Dendritic cell treated with granulocyte-macrophage colony-stimulating factor and Interleukin-4, amounts not matched to agents 40 ng/mL and 50 ng/mL, for 4 days (primary cell): ENCODE measurements at regions not wholly inside any gene's neighbourhood (a gene's known extent, or its start where the extent isn't known, plus 50 kb on each side); places are given as distances from the start of the nearest gene placed in this dataset.
"Not testable (repeated sequence)": the region's sequence is repeated elsewhere in the genome, so short reads cannot be mapped to it uniquely, and the experiment has no call there.

ENCODE experiments used
- H3K27ac Mint-ChIP-seq: one replicate; pipeline ENCODE4 v1.8.0; 2022; ENCODE audit warnings: mild to moderate bottlenecking, mixed read lengths
- H3K27me3 Mint-ChIP-seq: one replicate; pipeline ENCODE4 v1.8.0; 2022; ENCODE audit warnings: mild to moderate bottlenecking, mixed read lengths
- H3K36me3 Mint-ChIP-seq: one replicate; pipeline ENCODE4 v1.8.0; 2022; ENCODE audit warnings: low read depth, mixed read lengths
- H3K4me1 Mint-ChIP-seq: one replicate; pipeline ENCODE4 v1.8.0; 2022; ENCODE audit warnings: low read depth, mixed read lengths
- H3K4me3 Mint-ChIP-seq: one replicate; pipeline ENCODE4 v1.8.0; 2022; ENCODE audit warnings: mild to moderate bottlenecking, moderate library complexity, mixed read lengths
- H3K9me3 Mint-ChIP-seq: one replicate; pipeline ENCODE4 v1.8.0; 2022; ENCODE audit warnings: mixed read lengths
- intact Hi-C: fragments of 100-400 bp; cut with micrococcal nuclease; formaldehyde crosslinking; loops from one replicate; pipeline ENCODE4 v1.15.0; 2022

DNA sequence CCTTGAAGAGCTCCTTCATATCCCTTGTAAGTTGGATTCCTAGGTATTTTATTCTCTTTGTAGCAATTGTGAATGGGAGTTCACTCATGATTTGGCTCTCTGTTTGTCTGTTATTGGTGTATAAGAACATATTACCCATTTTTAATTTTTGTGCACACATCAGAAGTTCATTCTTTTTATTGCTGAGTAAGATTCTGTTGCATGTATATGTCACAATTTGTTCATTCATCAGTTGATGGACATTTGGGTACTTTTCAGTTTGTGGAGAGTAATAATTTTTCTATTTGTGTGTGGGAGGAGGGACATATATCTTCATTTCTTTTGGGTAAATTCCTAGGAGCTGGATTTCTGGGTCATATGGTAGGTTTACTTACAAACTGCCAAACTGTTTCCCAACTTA is 125.9 kb downstream of the TANC2 start:
- intact Hi-C loops, H3K27me3 Mint-ChIP-seq, H3K9me3 Mint-ChIP-seq, H3K4me3 Mint-ChIP-seq, H3K36me3 Mint-ChIP-seq, H3K27ac Mint-ChIP-seq, H3K4me1 Mint-ChIP-seq: not testable (repeated sequence)

DNA sequence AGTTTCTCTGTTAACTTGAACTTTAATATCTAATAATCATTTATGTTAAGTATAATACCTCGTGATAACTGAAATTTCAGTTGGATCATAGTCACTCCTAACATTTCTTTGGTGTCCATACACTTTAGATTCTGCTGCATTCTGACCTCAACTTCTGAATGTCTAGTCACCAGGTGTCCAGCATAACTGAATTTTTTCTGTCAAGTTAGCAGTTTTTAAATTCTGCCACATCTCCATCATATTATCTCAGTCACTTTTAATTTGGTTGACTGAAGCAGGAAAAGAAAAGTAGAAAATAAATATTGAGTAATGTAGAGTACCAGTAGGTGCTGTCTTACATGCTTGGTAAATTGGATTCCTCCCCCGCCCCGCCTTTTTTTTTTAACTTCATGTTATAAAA is 128.6 kb downstream of the TANC2 start:
- Mint-ChIP-seq H3K27ac (no peak overlapping the region), H3K9me3 (no peaks in the 10 kb centered on the region), H3K27me3 (no peaks in the 10 kb centered on the region), H3K36me3 (no peaks in the 10 kb centered on the region), H3K4me3 (no peak overlapping the region), H3K4me1 (peaks cover 4% of the 10 kb centered on the region)
- intact Hi-C loops, result no loop called here

GRCh38 chr17:63095459-63095858 is 129.4 kb downstream of the TANC2 start:
- Mint-ChIP-seq H3K27me3 (no peaks in the 10 kb centered on the region), H3K4me3 (no peak overlapping the region), H3K27ac (no peak overlapping the region), H3K4me1 (peaks cover 4% of the 10 kb centered on the region), H3K9me3 (no peaks in the 10 kb centered on the region), H3K36me3 (no peaks in the 10 kb centered on the region)
- intact Hi-C loops, result no loop called here

- no peaks in the 10 kb centered on the region for H3K36me3 Mint-ChIP-seq
- peaks cover 4% of the 10 kb centered on the region for H3K4me1 Mint-ChIP-seq
- no peaks in the 10 kb centered on the region for H3K27me3 Mint-ChIP-seq
- no peak overlapping the region for H3K4me3 Mint-ChIP-seq
- H3K27ac Mint-ChIP-seq, result no peak overlapping the region
- intact Hi-C loops, result no loop called here
- H3K9me3 Mint-ChIP-seq, result no peaks in the 10 kb centered on the region
These were observed 129.8 kb downstream of the TANC2 start for GRCh38 chr17:63095879-63096278.

DNA sequence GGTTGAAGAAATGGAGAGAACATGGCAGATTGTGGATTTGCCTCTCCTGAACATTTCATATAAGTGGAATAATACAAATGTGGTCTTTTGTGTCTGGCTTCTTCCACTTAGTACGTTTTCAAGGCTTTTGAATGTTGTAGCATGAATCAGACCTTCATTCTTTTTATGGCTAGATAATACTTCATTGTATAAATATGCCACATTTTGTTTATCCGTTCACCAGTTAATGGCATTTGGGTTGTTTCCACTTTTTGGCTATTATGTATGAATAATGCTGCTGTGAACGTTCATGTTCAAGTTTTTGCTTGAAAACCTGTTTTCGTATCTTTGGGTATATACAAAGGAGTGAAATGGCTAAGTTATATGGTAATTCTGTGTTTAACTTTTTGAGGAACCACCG is 130.4 kb downstream of the TANC2 start:
- H3K4me3 Mint-ChIP-seq, result no peak overlapping the region
- intact Hi-C loops, result no loop called here
- H3K36me3 Mint-ChIP-seq, result no peaks in the 10 kb centered on the region
- H3K27ac Mint-ChIP-seq, result no peak overlapping the region
- no peaks in the 10 kb centered on the region for H3K27me3 Mint-ChIP-seq
- peaks cover 4% of the 10 kb centered on the region for H3K4me1 Mint-ChIP-seq
- H3K9me3 Mint-ChIP-seq, result no peaks in the 10 kb centered on the region

- no peak overlapping the region for H3K27ac Mint-ChIP-seq
- intact Hi-C loops, result no loop called here
- no peaks in the 10 kb centered on the region for H3K27me3 Mint-ChIP-seq
- H3K4me1 Mint-ChIP-seq, result peaks cover 4% of the 10 kb centered on the region
- H3K36me3 Mint-ChIP-seq, result no peaks in the 10 kb centered on the region
- no peak overlapping the region for H3K4me3 Mint-ChIP-seq
- H3K9me3 Mint-ChIP-seq, result no peaks in the 10 kb centered on the region
These were observed 133.4 kb downstream of the TANC2 start for GRCh38 chr17:63099425-63099824.

GRCh38 chr17:63102034-63102433 is 136.0 kb downstream of the TANC2 start:
- H3K36me3 Mint-ChIP-seq, result no peaks in the 10 kb centered on the region
- no peaks in the 10 kb centered on the region for H3K9me3 Mint-ChIP-seq
- no peaks in the 10 kb centered on the region for H3K27me3 Mint-ChIP-seq
- no peak overlapping the region for H3K27ac Mint-ChIP-seq
- H3K4me3 Mint-ChIP-seq, result no peak overlapping the region
- intact Hi-C loops, result no loop called here
- H3K4me1 Mint-ChIP-seq, result peaks cover 4% of the 10 kb centered on the region

DNA sequence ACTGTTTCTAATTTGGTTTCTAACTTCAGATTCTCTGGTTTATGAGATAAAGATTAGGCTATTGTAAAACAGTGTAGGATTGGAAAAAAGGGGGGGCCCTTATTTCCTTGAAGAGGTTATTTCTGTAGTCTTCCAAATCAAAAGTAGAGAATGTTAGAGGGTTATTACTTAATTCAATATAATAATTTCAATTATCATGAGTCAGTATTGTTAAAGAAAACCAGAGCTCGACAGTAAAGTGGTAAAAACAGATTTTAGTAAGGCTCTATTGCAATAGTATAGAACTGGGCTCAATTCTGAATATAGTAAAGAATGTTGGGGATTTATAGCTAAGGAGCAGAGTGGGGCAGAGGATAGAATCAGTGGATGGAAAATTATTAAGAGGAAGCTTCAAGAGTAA is 140.0 kb downstream of the TANC2 start:
- Mint-ChIP-seq H3K27me3 (no peaks in the 10 kb centered on the region), H3K36me3 (no peaks in the 10 kb centered on the region), H3K9me3 (no peaks in the 10 kb centered on the region), H3K4me1 (no peaks in the 10 kb centered on the region), H3K4me3 (no peak overlapping the region), H3K27ac (no peak overlapping the region)
- intact Hi-C loops, result no loop called here

DNA sequence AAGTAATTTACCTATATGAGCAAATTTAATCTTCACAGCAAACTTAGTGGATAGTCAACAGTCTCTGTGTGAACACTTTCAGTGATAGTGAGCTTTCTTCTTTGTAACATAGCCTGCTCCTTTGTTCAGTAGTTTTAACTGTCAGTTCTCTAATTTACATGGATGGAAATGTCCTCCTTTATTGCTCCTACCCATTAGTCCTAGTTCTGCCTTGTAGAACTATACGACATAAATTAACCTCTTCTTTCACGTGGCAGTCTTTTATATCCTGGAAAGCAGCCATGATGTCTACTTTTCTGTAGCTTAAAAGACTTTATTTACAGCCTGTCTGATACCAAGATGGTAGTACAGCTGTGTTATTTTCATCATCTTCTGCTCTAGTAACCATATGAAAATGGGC is 143.6 kb downstream of the TANC2 start:
- H3K4me3 Mint-ChIP-seq, result no peak overlapping the region
- no peaks in the 10 kb centered on the region for H3K27me3 Mint-ChIP-seq
- intact Hi-C loops, result no loop called here
- H3K27ac Mint-ChIP-seq, result no peak overlapping the region
- no peaks in the 10 kb centered on the region for H3K9me3 Mint-ChIP-seq
- no peaks in the 10 kb centered on the region for H3K36me3 Mint-ChIP-seq
- H3K4me1 Mint-ChIP-seq, result no peaks in the 10 kb centered on the region

DNA sequence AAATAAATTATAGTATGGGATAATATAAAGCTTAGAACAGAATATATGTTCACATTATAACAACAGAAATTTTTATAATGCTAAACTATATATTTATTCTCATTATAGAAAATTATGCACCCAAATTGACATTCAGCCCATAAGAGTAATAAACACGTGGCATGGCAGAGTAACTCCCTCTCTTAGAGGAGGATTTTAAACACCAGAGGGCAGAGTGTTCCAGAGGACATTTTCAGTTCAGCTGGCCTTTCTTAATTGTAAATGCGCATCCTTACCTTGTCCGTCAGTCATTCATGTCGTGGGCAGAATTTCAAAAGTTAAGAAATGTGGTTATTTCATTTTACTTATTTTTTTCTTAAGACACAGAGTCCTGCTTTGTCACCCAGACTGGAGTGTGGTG is 147.1 kb downstream of the TANC2 start:
- no peak overlapping the region for H3K27ac Mint-ChIP-seq
- no peaks in the 10 kb centered on the region for H3K9me3 Mint-ChIP-seq
- H3K4me1 Mint-ChIP-seq, result no peaks in the 10 kb centered on the region
- no peaks in the 10 kb centered on the region for H3K36me3 Mint-ChIP-seq
- H3K4me3 Mint-ChIP-seq, result no peak overlapping the region
- no peaks in the 10 kb centered on the region for H3K27me3 Mint-ChIP-seq
- intact Hi-C loops, result loop anchor here (1.0 kb wide), 1 partner anchor 293 kb away; no protein-coding TSS in a partner anchor

DNA sequence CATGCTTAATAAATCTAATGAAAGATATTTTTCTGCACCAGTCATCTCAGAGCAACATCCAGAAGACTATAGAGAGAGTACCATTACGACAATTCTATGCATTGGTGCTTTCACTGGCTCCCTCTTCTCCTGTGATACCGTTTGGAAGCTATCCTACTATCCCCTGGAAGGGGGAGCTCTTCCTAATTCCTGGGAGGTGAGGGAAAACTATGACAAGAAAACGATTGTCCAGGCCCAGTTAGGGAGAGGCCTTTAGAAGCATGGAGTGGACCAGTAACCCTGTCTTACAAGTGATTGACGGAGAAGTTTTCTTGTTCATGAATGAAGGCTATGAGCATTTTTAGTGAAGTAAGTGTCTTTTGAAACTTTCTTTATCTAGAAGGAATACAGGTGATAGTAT is 150.2 kb downstream of the TANC2 start:
- no peaks in the 10 kb centered on the region for H3K36me3 Mint-ChIP-seq

DNA sequence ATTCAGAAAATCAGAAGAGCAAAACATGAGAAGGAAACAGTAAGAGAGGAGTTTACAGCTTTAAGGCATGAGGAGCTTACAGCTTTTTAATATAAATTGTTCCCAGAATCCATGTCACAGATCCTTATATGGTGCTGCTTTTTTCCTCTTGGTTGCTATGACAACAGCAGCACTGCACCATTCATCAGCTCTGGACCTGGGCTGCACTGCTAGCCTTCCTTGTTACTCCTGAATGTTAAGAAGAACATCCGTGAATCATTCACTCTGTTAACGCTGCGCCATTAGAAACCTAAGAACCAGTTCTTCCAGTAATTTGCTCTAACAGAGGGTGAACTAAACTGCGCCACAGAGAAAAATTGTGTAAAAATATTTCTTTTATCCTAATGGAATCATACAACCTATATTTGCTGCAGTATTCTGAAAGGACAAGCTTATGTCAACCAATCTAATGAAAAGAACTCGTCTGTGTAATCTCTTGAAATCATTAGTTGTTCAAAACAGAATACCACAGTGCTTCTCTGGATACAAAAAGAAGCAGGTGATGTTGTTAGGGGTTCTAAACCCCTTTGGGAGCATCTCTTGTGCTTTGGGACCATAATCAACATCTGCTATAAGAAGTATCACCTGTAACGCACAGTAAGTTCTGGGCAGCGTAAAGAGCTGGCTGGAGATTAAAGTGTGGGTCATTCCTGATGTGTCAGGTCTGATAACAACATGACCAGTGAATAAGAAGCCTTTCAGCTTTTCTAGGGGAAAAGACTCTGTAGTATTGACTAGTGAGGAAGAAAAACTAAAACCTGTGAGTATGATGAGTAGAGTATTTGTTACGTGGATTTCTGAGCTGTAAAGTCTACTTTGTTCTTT is 151.2 kb downstream of the TANC2 start:
- Mint-ChIP-seq H3K4me1 (no peaks in the 10 kb centered on the region), H3K36me3 (no peaks in the 10 kb centered on the region), H3K27ac (no peak overlapping the region), H3K9me3 (no peaks in the 10 kb centered on the region), H3K27me3 (no peaks in the 10 kb centered on the region), H3K4me3 (no peak overlapping the region)
- intact Hi-C loops, result no loop called here

More for the DNA sequence above, 150.2 kb downstream of the TANC2 start:
- H3K9me3 Mint-ChIP-seq, result no peaks in the 10 kb centered on the region
- H3K27me3 Mint-ChIP-seq, result no peaks in the 10 kb centered on the region
- no peak overlapping the region for H3K27ac Mint-ChIP-seq
- intact Hi-C loops, result no loop called here
- no peak overlapping the region for H3K4me3 Mint-ChIP-seq
- no peaks in the 10 kb centered on the region for H3K4me1 Mint-ChIP-seq

- Mint-ChIP-seq H3K27me3 (no peaks in the 10 kb centered on the region), H3K36me3 (no peaks in the 10 kb centered on the region), H3K4me1 (no peaks in the 10 kb centered on the region), H3K27ac (no peak overlapping the region), H3K9me3 (no peaks in the 10 kb centered on the region), H3K4me3 (no peak overlapping the region)
- intact Hi-C loops, result no loop called here
These were observed 154.4 kb downstream of the TANC2 start for GRCh38 chr17:63120406-63120805.

GRCh38 chr17:63124536-63124935 is 158.5 kb downstream of the TANC2 start:
- Mint-ChIP-seq H3K27ac (no peak overlapping the region), H3K4me1 (no peaks in the 10 kb centered on the region), H3K9me3 (no peaks in the 10 kb centered on the region), H3K4me3 (no peak overlapping the region), H3K27me3 (no peaks in the 10 kb centered on the region), H3K36me3 (no peaks in the 10 kb centered on the region)
- intact Hi-C loops, result no loop called here

GRCh38 chr17:63124958-63125357 is 158.9 kb downstream of the TANC2 start:
- no peaks in the 10 kb centered on the region for H3K36me3 Mint-ChIP-seq
- no peaks in the 10 kb centered on the region for H3K9me3 Mint-ChIP-seq
- no peak overlapping the region for H3K4me3 Mint-ChIP-seq
- intact Hi-C loops, result no loop called here
- no peak overlapping the region for H3K27ac Mint-ChIP-seq
- H3K27me3 Mint-ChIP-seq, result no peaks in the 10 kb centered on the region
- no peaks in the 10 kb centered on the region for H3K4me1 Mint-ChIP-seq
